ENCODE measurements at regions not wholly inside any gene's neighbourhood (a gene's known extent, or its start where the extent isn't known, plus 50 kb on each side); places are given as distances from the start of the nearest gene placed in this dataset.

GRCh38 chr7:119888251-119888650, 384.7 kb upstream of the KCND2 start:
- Histone ChIP-seq H3K4me2 (ENCODE audit: low read length) (no peak overlapping the region), H3K36me3 (ENCODE audit: insufficient read depth, low read length) (no peaks in the 10 kb centered on the region), H3K27ac (ENCODE audit: low read length) (no peak overlapping the region), H3F3A (ENCODE audit: insufficient read depth, low read length, poor library complexity, severe bottlenecking) (no peaks in the 10 kb centered on the region), H2AFZ (ENCODE audit: low read depth, low read length) (no peak overlapping the region), H3K4me3 (ENCODE audit: low read length) (no peak overlapping the region), H3K27me3 (ENCODE audit: insufficient read depth, low read depth, low read length) (no peaks in the 10 kb centered on the region), H4K20me1 (ENCODE audit: insufficient read depth) (no peaks in the 10 kb centered on the region), H3K9me2 (ENCODE audit: insufficient read depth, low read length) (no peaks in the 10 kb centered on the region), H3K79me2 (replicated peaks; ENCODE audit: insufficient read depth, low read length) (no peaks in the 10 kb centered on the region), H3K9ac (ENCODE audit: low read length) (no peak overlapping the region), H3K9me3 (ENCODE audit: low read length) (no peaks in the 10 kb centered on the region)
- TF ChIP-seq EP300 (conservative IDR thresholded peaks at IDR 0.05; ENCODE audit: poor library complexity, severe bottlenecking) (no peak), TAF1 (IDR thresholded peaks at IDR 0.05; ENCODE audit: low read depth) (no peak), POLR2AphosphoS5 (IDR thresholded peaks at IDR 0.05) (no peak), MXI1 (conservative IDR thresholded peaks at IDR 0.05; ENCODE audit: poor library complexity, severe bottlenecking) (no peak)
- TF ChIP-seq, protein P1, sequence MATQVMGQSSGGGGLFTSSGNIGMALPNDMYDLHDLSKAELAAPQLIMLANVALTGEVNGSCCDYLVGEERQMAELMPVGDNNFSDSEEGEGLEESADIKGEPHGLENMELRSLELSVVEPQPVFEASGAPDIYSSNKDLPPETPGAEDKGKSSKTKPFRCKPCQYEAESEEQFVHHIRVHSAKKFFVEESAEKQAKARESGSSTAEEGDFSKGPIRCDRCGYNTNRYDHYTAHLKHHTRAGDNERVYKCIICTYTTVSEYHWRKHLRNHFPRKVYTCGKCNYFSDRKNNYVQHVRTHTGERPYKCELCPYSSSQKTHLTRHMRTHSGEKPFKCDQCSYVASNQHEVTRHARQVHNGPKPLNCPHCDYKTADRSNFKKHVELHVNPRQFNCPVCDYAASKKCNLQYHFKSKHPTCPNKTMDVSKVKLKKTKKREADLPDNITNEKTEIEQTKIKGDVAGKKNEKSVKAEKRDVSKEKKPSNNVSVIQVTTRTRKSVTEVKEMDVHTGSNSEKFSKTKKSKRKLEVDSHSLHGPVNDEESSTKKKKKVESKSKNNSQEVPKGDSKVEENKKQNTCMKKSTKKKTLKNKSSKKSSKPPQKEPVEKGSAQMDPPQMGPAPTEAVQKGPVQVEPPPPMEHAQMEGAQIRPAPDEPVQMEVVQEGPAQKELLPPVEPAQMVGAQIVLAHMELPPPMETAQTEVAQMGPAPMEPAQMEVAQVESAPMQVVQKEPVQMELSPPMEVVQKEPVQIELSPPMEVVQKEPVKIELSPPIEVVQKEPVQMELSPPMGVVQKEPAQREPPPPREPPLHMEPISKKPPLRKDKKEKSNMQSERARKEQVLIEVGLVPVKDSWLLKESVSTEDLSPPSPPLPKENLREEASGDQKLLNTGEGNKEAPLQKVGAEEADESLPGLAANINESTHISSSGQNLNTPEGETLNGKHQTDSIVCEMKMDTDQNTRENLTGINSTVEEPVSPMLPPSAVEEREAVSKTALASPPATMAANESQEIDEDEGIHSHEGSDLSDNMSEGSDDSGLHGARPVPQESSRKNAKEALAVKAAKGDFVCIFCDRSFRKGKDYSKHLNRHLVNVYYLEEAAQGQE (IDR thresholded peaks at IDR 0.05; ENCODE audit: borderline replicate concordance) = no peak

DNA sequence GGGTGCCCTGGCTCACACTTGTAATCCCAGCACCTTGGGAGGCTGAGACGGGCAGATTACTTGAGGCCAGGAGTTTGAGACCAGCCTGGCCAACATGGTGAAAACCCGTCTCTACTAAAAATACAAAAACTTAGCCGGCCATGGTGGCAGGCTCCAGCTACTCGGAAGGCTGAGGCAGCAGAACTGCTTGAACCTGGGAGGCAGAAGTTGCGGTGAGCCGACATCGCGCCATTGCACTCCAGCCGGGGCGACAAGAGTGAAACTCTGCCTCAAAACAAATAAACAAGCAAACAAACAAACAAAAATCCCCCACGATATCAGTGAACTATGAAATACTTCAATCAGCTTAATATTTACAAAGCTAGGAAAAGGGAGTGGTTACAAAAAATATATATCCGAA, 382.3 kb upstream of the KCND2 start:
- H3K9me3 ChIP-seq (ENCODE audit: low read length) = no peaks in the 10 kb centered on the region
- no peak overlapping the region for H3K9ac ChIP-seq (ENCODE audit: low read length)
- no peaks in the 10 kb centered on the region for H3F3A ChIP-seq (ENCODE audit: insufficient read depth, low read length, poor library complexity, severe bottlenecking)
- TF ChIP-seq POLR2AphosphoS5 (IDR thresholded peaks at IDR 0.05) = no peak
- no peak for TF ChIP-seq EP300 (conservative IDR thresholded peaks at IDR 0.05; ENCODE audit: poor library complexity, severe bottlenecking)
- no peak for TF ChIP-seq EZH2 (IDR thresholded peaks at IDR 0.05; ENCODE audit: borderline replicate concordance, insufficient read depth, low read length, poor library complexity, severe bottlenecking)
- TF ChIP-seq RAD21 (conservative IDR thresholded peaks at IDR 0.05) = no peak
- TF ChIP-seq TAF1 (IDR thresholded peaks at IDR 0.05; ENCODE audit: low read depth) = no peak
- TF ChIP-seq, protein P2, sequence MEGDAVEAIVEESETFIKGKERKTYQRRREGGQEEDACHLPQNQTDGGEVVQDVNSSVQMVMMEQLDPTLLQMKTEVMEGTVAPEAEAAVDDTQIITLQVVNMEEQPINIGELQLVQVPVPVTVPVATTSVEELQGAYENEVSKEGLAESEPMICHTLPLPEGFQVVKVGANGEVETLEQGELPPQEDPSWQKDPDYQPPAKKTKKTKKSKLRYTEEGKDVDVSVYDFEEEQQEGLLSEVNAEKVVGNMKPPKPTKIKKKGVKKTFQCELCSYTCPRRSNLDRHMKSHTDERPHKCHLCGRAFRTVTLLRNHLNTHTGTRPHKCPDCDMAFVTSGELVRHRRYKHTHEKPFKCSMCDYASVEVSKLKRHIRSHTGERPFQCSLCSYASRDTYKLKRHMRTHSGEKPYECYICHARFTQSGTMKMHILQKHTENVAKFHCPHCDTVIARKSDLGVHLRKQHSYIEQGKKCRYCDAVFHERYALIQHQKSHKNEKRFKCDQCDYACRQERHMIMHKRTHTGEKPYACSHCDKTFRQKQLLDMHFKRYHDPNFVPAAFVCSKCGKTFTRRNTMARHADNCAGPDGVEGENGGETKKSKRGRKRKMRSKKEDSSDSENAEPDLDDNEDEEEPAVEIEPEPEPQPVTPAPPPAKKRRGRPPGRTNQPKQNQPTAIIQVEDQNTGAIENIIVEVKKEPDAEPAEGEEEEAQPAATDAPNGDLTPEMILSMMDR (IDR thresholded peaks at IDR 0.05; ENCODE audit: poor library complexity, severe bottlenecking) = no peak
- TF ChIP-seq, protein P1 (IDR thresholded peaks at IDR 0.05; ENCODE audit: borderline replicate concordance) = no peak
- no peak for TF ChIP-seq MXI1 (conservative IDR thresholded peaks at IDR 0.05; ENCODE audit: poor library complexity, severe bottlenecking)
- no peak for TF ChIP-seq SMC3 (conservative IDR thresholded peaks at IDR 0.05; ENCODE audit: poor library complexity)
- H4K20me1 ChIP-seq (ENCODE audit: insufficient read depth) = no peaks in the 10 kb centered on the region
- no peak overlapping the region for H3K4me3 ChIP-seq (ENCODE audit: low read length)
- H2AFZ ChIP-seq (ENCODE audit: low read depth, low read length) = no peak overlapping the region
- no peaks in the 10 kb centered on the region for H3K9me2 ChIP-seq (ENCODE audit: insufficient read depth, low read length)
- H3K27me3 ChIP-seq (ENCODE audit: insufficient read depth, low read depth, low read length) = no peaks in the 10 kb centered on the region
- no peak overlapping the region for H3K4me2 ChIP-seq (ENCODE audit: low read length)
- H3K36me3 ChIP-seq (ENCODE audit: insufficient read depth, low read length) = no peaks in the 10 kb centered on the region
- no peak overlapping the region for H3K27ac ChIP-seq (ENCODE audit: low read length)
- H3K79me2 ChIP-seq (replicated peaks; ENCODE audit: insufficient read depth, low read length) = no peaks in the 10 kb centered on the region

Measured in neural cell (in vitro differentiated cells).